Duodenal mucosa (tissue), 2 donors: ENCODE measurements at regions not wholly inside any gene's neighbourhood (a gene's known extent, or its start where the extent isn't known, plus 50 kb on each side); places are given as distances from the start of the nearest gene placed in this dataset.

ENCODE experiments used
- H3K27ac ChIP-seq: one replicate; pipeline ENCODE4 v1.7.0; 2013; ENCODE audit warnings: low read depth, low read length
- H3K27me3 ChIP-seq, 2 donors: one replicate each; pipeline ENCODE4 v1.7.0; 2013; ENCODE audit warnings: low read length in 2 of 2, control low read depth in 1 of 2; ENCODE audit not compliant: insufficient read depth in 2 of 2, control insufficient read depth in 1 of 2
- H3K36me3 ChIP-seq, 2 donors: one replicate each; pipeline ENCODE4 v1.7.0; 2013; ENCODE audit warnings: low read length in 2 of 2, control low read depth in 1 of 2; ENCODE audit not compliant: insufficient read depth in 2 of 2, control insufficient read depth in 1 of 2
- H3K4me1 ChIP-seq, 2 donors: one replicate each; pipeline ENCODE4 v1.7.0; 2013; ENCODE audit warnings: low read length in 2 of 2, control low read depth in 1 of 2; ENCODE audit not compliant: insufficient read depth in 2 of 2, control insufficient read depth in 1 of 2
- H3K4me3 ChIP-seq, 2 donors: one replicate each; pipeline ENCODE4 v1.7.0; 2013; ENCODE audit warnings: low read length in 2 of 2, low read depth in 1 of 2
- H3K9ac ChIP-seq, 2 donors: one replicate each; pipeline ENCODE4 v1.7.0; 2013; ENCODE audit warnings: low read length in 2 of 2, low read depth in 1 of 2
- H3K9me3 ChIP-seq, 2 donors: one replicate each; pipeline ENCODE4 v1.7.0; 2013; ENCODE audit warnings: low read length in 2 of 2, control low read depth in 1 of 2; ENCODE audit not compliant: control insufficient read depth in 1 of 2

DNA sequence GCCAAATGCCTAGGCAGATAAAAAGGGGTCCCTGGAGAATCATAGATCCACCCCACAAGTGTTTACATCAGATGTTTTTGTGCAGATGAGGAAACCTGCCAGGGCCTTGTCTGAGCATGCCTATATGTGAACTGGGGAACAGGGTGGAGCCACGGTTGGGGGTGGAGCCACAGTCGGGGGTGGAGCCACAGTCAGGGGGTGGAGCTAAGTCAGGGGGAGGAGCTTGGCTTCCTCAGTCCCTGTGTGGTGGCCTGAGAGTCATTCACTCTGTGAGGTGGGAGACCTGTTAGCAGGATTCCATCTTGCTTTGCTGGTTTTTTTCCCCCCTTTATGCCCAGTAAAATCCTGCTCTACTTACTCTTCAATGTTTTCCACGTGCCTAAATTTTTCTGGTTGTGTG, 57.8 kb upstream of the TGFBR2 start:
- Histone ChIP-seq H3K27ac (no peak overlapping the region), H3K4me3 (no peak overlapping the region)

DNA sequence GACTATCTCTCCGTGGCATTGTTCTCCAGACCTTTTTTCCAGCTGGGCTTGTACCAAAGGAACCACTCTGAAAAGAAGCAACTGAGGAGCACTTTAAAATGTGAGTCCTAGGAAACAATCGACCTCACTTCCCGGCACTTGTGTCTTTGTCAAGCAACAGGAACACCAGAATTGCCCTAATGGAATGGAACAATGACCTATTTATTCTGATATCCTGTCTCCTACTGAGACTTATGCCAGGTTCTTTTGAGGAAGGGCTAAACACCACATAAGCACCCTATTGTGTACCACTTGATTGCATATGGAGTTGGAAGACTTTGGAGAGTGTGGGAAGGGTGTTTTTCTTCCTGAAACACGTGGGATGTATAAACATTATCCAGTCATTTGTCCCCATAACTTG, 56.8 kb upstream of the TGFBR2 start:
- H3K27me3 ChIP-seq, result no peaks in the 10 kb centered on the region
- no peaks in the 10 kb centered on the region for H3K36me3 ChIP-seq
- no peak overlapping the region for H3K27ac ChIP-seq
- H3K9me3 ChIP-seq, result no peaks in the 10 kb centered on the region
- no peak overlapping the region for H3K4me3 ChIP-seq
- no peak overlapping the region for H3K9ac ChIP-seq
- H3K4me1 ChIP-seq, result no peaks in the 10 kb centered on the region

More for the DNA sequence above, 57.8 kb upstream of the TGFBR2 start:
- Histone ChIP-seq H3K9ac (no peak overlapping the region), H3K36me3 (no peaks in the 10 kb centered on the region), H3K4me1 (no peaks in the 10 kb centered on the region), H3K27me3 (no peaks in the 10 kb centered on the region), H3K9me3 (no peaks in the 10 kb centered on the region)

DNA sequence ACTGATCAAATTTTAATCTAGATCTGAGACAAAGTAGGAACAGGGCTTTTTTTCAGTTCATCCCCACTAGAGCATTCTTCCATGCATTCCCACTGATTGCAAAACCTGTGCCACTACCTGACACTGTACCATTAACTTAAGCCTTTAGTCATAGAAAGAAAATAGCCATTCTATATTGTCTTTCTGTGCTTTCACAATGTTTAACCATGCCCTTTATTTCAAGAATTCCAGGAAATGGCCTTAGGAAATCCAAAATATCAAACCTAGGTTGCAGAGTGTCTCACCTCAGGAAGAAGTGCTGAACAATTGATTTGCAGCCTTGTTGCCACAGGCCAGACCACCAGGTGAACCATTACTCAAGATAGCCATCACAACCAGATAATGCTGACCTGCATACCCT, 56.2 kb upstream of the TGFBR2 start:
- Histone ChIP-seq H3K9me3 (no peaks in the 10 kb centered on the region), H3K27me3 (no peaks in the 10 kb centered on the region), H3K4me3 (no peak overlapping the region), H3K4me1 (no peaks in the 10 kb centered on the region), H3K27ac (no peak overlapping the region), H3K9ac (no peak overlapping the region), H3K36me3 (no peaks in the 10 kb centered on the region)

DNA sequence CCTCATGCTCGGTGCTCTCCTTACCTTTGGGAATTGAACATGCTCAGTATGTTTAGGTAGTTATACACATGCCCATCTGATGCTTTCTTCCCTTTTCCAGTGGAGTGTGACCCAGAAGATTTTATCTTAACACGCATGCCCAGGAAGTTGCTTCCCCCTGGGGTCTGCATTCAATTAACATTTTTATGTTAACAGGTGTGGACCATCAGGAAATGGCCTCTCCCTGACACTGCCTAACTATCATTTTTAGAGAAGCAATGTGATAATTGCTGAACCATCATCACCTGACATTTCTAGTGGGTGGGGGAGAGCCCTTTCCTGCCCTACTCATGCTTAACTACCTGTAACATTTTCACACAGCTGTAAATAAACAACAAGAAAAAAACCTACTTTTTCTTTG, 55.1 kb upstream of the TGFBR2 start:
- no peaks in the 10 kb centered on the region for H3K9me3 ChIP-seq
- no peaks in the 10 kb centered on the region for H3K27me3 ChIP-seq
- no peaks in the 10 kb centered on the region for H3K4me1 ChIP-seq
- no peak overlapping the region for H3K4me3 ChIP-seq
- H3K9ac ChIP-seq, result no peak overlapping the region
- H3K36me3 ChIP-seq, result no peaks in the 10 kb centered on the region
- no peak overlapping the region for H3K27ac ChIP-seq

DNA sequence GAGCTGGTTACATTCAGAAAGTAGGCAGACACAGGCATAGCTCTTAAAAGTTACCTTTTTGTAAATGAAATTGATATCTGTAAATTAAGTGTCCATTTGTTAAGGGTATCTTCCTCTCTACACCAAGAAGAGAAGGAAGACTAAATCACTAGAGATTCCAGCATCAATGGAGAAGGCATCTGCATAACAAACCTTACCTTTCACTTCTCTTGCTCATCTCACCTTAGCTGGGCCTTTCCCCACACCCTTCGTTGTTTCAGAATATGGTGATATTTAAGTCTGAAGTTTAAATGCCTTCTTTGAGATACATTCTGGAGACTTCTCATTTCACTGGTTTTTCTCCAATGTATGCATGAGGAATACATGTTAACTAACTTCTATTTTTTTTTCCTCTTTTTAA, 54.5 kb upstream of the TGFBR2 start:
- no peaks in the 10 kb centered on the region for H3K4me1 ChIP-seq
- H3K27ac ChIP-seq, result no peak overlapping the region
- no peaks in the 10 kb centered on the region for H3K27me3 ChIP-seq
- no peaks in the 10 kb centered on the region for H3K9me3 ChIP-seq
- no peak overlapping the region for H3K9ac ChIP-seq
- H3K36me3 ChIP-seq, result no peaks in the 10 kb centered on the region
- no peak overlapping the region for H3K4me3 ChIP-seq

DNA sequence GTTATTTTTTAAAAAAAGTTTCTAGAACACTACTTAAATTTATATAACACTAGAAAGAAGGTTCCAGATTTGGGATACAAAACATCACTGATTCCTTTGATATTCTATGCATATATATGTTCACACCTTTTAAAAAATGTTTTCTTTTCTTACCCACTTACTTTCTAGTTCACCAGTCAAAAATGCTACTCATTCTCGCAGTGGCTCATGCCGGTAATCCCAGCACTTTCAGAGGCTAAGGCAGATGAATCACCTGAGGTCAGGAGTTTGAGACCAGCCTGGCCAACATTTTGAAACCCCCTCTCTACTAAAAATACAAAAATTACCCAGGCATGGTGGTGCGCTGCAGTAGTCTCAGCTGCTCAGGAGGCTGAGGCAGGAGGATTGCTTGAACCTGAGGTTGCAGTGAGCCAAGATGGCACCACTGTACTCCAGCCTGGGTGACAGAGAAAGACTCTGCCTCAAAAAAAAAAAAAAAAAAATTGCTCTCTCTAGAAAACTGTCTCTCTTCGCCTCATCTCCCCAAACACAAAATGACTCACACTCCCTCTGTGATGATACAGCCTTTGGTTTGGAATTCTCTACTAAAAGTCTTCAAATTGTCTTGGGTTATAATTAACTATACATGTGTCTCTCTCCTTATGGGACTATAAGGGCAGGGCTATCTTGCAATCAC, 52.6 kb upstream of the TGFBR2 start:
- Histone ChIP-seq H3K4me3 (no peak overlapping the region), H3K4me1 (no peaks in the 10 kb centered on the region), H3K27me3 (no peaks in the 10 kb centered on the region), H3K9ac (no peak overlapping the region), H3K27ac (no peak overlapping the region), H3K36me3 (no peaks in the 10 kb centered on the region), H3K9me3 (no peaks in the 10 kb centered on the region)

DNA sequence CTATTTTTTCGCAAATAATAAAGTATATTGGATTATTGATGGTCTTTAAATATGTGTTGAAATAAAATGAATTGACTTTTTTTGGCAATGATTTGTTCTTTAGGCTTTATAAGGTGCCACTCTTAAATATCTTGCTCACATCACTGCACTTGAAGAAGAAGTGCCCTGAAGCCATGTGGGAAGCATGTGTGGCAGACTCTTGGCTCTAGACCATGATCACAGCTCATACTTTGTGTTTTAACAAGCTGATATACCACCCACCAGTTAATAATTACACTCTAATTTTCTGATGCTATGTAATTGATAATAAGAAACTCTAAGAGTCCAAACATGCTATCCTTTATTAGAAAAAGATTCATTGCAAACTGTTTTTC, 52.1 kb upstream of the TGFBR2 start:
- Histone ChIP-seq H3K9me3 (no peaks in the 10 kb centered on the region), H3K4me3 (no peak overlapping the region), H3K27ac (no peak overlapping the region)

DNA sequence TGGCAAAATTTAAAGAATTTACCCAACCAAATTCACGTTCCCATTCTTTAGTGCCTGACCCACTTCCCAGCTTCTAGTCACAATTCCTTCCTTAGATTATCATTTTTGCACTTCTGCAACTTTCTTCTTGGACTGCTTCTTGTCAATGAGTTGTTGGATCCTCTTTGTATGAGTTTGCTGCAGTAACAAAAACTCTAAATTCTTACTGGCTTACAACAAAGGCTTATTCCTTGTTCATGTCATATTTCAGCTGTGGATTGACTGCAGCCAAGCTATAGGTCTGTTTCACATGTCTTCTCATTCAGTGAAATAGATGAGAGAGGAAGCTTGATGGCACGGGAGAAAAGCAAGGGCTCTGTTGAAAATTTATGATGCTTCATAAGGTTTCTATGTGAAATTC, 50.4 kb upstream of the TGFBR2 start:
- Histone ChIP-seq H3K27me3 (no peaks in the 10 kb centered on the region), H3K4me1 (no peaks in the 10 kb centered on the region), H3K27ac (no peak overlapping the region), H3K9ac (no peak overlapping the region), H3K36me3 (no peaks in the 10 kb centered on the region), H3K4me3 (no peak overlapping the region), H3K9me3 (no peaks in the 10 kb centered on the region)

More for the DNA sequence above, 52.1 kb upstream of the TGFBR2 start:
- no peaks in the 10 kb centered on the region for H3K27me3 ChIP-seq
- H3K4me1 ChIP-seq, result no peaks in the 10 kb centered on the region
- H3K9ac ChIP-seq, result no peak overlapping the region
- no peaks in the 10 kb centered on the region for H3K36me3 ChIP-seq
